WTC11 (cell line): ENCODE measurements at regions not wholly inside any gene's neighbourhood (a gene's known extent, or its start where the extent isn't known, plus 50 kb on each side); places are given as distances from the start of the nearest gene placed in this dataset.

Experiments used
- ATAC-seq: fragments of 200-7000 bp; cut with Tn5 transposase; 2 replicates; pipeline ENCODE4 v1.10.0; 2021; ENCODE audit warnings: mild to moderate bottlenecking, moderate library complexity
- CTCF ChIA-PET: fragments of 300-600 bp; sonication (Branson Sonifier 250); formaldehyde crosslinking; loops from one replicate; lab custom pipeline; 2021; ENCODE audit warnings: antibody characterized with exemption; lab: Charles Lee
- POLR2A ChIA-PET: fragments of 350-600 bp; sonication (Branson Sonifier 250); formaldehyde crosslinking; loops from one replicate; lab custom pipeline; 2021; ENCODE audit warnings: antibody characterized with exemption; lab: Charles Lee
- DNase-seq: peaks from one replicate; pipeline ENCODE4 v3.0.0; 2021; ENCODE audit warnings: low spot score
- H3K27ac Mint-ChIP-seq: 2 replicates; pipeline ENCODE4 v1.8.0; 2021; ENCODE audit warnings: mixed read lengths
- H3K27me3 Mint-ChIP-seq: 2 replicates; pipeline ENCODE4 v1.8.0; 2021; ENCODE audit warnings: low read depth, mild to moderate bottlenecking, moderate library complexity, mixed read lengths
- H3K36me3 Mint-ChIP-seq: 2 replicates; pipeline ENCODE4 v1.8.0; 2021; ENCODE audit warnings: mixed read lengths
- H3K4me1 Mint-ChIP-seq: 2 replicates; pipeline ENCODE4 v1.8.0; 2022; ENCODE audit warnings: mixed read lengths
- H3K4me3 Mint-ChIP-seq: 2 replicates; pipeline ENCODE4 v1.8.0; 2021; ENCODE audit warnings: mild to moderate bottlenecking, moderate library complexity, mixed read lengths
- H3K9me3 Mint-ChIP-seq: 2 replicates; pipeline ENCODE4 v1.8.0; 2021; ENCODE audit warnings: mixed read lengths
- ATF3 ChIP-seq: sonication (generic); formaldehyde crosslinking; conservative IDR thresholded peaks from 2 replicates; pipeline ENCODE4 v1.8.1; 2022; ENCODE audit warnings: mild to moderate bottlenecking, missing genetic modification reagents
- CREB1 ChIP-seq: sonication (generic); formaldehyde crosslinking; IDR thresholded peaks from 2 replicates; pipeline ENCODE4 v1.8.0; 2023; ENCODE audit warnings: mild to moderate bottlenecking, missing genetic modification reagents
- ELF4 ChIP-seq: sonication (generic); formaldehyde crosslinking; IDR thresholded peaks from 2 replicates; pipeline ENCODE4 v1.8.1; 2022; ENCODE audit warnings: low read depth, mild to moderate bottlenecking, moderate library complexity, missing genetic modification reagents
- EMX1 ChIP-seq: fragments of 250-450 bp; sonication (Bioruptor Pico); IDR thresholded peaks from 2 replicates; pipeline ENCODE4 v1.8.0; 2021; ENCODE audit warnings: mild to moderate bottlenecking
- GABPB1 ChIP-seq: sonication (generic); formaldehyde crosslinking; IDR thresholded peaks from 2 replicates; pipeline ENCODE4 v1.8.1; 2023; ENCODE audit warnings: mild to moderate bottlenecking, missing genetic modification reagents
- GRHL2 ChIP-seq: fragments of 250-450 bp; sonication (Bioruptor Pico); IDR thresholded peaks from 2 replicates; pipeline ENCODE4 v1.8.0; 2022; ENCODE audit warnings: mild to moderate bottlenecking, moderate library complexity; ENCODE audit not compliant: insufficient replicate concordance, severe bottlenecking
- HMGA2 ChIP-seq: fragments of 250-450 bp; sonication (Bioruptor Pico); IDR thresholded peaks from 2 replicates; pipeline ENCODE4 v1.4.0; 2021; ENCODE audit warnings: mild to moderate bottlenecking, moderate library complexity
- IRF2 ChIP-seq: sonication (generic); formaldehyde crosslinking; IDR thresholded peaks from 2 replicates; pipeline ENCODE4 v1.8.0; 2022; ENCODE audit warnings: low read depth, missing genetic modification reagents, borderline replicate concordance
- KAT7 ChIP-seq: sonication (generic); formaldehyde crosslinking; IDR thresholded peaks from 2 replicates; pipeline ENCODE4 v1.8.1; 2023; ENCODE audit warnings: missing genetic modification reagents, mild to moderate bottlenecking, borderline replicate concordance
- MLX ChIP-seq: sonication (generic); formaldehyde crosslinking; IDR thresholded peaks from 2 replicates; pipeline ENCODE4 v1.8.1; 2023; ENCODE audit warnings: mild to moderate bottlenecking, missing genetic modification reagents, moderate library complexity
- MYBL2 ChIP-seq: sonication (generic); formaldehyde crosslinking; IDR thresholded peaks from 2 replicates; pipeline ENCODE4 v1.8.1; 2023; ENCODE audit warnings: mild to moderate bottlenecking, moderate library complexity, missing genetic modification reagents
- NR3C1 ChIP-seq: sonication (generic); formaldehyde crosslinking; conservative IDR thresholded peaks from 2 replicates; pipeline ENCODE4 v1.8.1; 2023; ENCODE audit warnings: low read depth, mild to moderate bottlenecking, missing genetic modification reagents
- PRRX2 ChIP-seq: fragments of 250-450 bp; sonication (Bioruptor Pico); IDR thresholded peaks from 2 replicates; pipeline ENCODE4 v1.8.0; 2021; ENCODE audit warnings: mild to moderate bottlenecking
- SP1 ChIP-seq: sonication (generic); formaldehyde crosslinking; conservative IDR thresholded peaks from 2 replicates; pipeline ENCODE4 v1.8.1; 2022; ENCODE audit warnings: missing genetic modification reagents
- TEAD1 ChIP-seq: sonication (generic); formaldehyde crosslinking; IDR thresholded peaks from 2 replicates; pipeline ENCODE4 v1.8.0; 2022; ENCODE audit warnings: mild to moderate bottlenecking, missing genetic modification reagents
- ZNF219 ChIP-seq: sonication (generic); formaldehyde crosslinking; IDR thresholded peaks from 2 replicates; pipeline ENCODE4 v1.8.0; 2023; ENCODE audit warnings: missing genetic modification reagents, mild to moderate bottlenecking, borderline replicate concordance
- ZNF396 ChIP-seq: fragments of 250-450 bp; sonication (Bioruptor Pico); IDR thresholded peaks from 2 replicates; pipeline ENCODE4 v1.8.0; 2021; ENCODE audit warnings: mild to moderate bottlenecking, moderate library complexity, borderline replicate concordance
- ZNF532 ChIP-seq: fragments of 250-450 bp; sonication (Bioruptor Pico); IDR thresholded peaks from 2 replicates; pipeline ENCODE4 v1.9.0; 2021; ENCODE audit warnings: mild to moderate bottlenecking, borderline replicate concordance
- ZNF671 ChIP-seq: fragments of 250-450 bp; sonication (Bioruptor Pico); IDR thresholded peaks from 2 replicates; pipeline ENCODE4 v1.8.0; 2021; ENCODE audit warnings: mild to moderate bottlenecking
- TF ChIP-seq, protein P1 (sequence below): fragments of 250-450 bp; sonication (Bioruptor Pico); IDR thresholded peaks from 2 replicates; pipeline ENCODE4 v1.9.0; 2021; ENCODE audit warnings: mild to moderate bottlenecking
- TF ChIP-seq, protein P2 (sequence below): sonication (generic); formaldehyde crosslinking; IDR thresholded peaks from 2 replicates; pipeline ENCODE4 v1.8.0; 2022; ENCODE audit warnings: missing genetic modification reagents
- TF ChIP-seq, protein P3 (sequence below): sonication (generic); formaldehyde crosslinking; IDR thresholded peaks from 2 replicates; pipeline ENCODE4 v1.8.1; 2023; ENCODE audit warnings: mild to moderate bottlenecking, missing genetic modification reagents, borderline replicate concordance

GRCh38 chr22:49468487-49469198 is 359.0 kb downstream of the BRD1 start:
- Mint-ChIP-seq H3K4me3 (no peak overlapping the region), H3K9me3 (no peaks in the 10 kb centered on the region), H3K36me3 (no peaks in the 10 kb centered on the region), H3K27me3 (no peaks in the 10 kb centered on the region), H3K27ac (no peak overlapping the region), H3K4me1 (peaks cover 13% of the 10 kb centered on the region)
- DNase-seq (no peak), ATAC-seq (no peak)
- ChIA-PET POLR2A (no interaction called here), CTCF (no interaction called here)
- TF ChIP-seq SP1 (CRISPR knock-in tag) (no peak), ELF4 (no peak), MLX (CRISPR knock-in tag) (no peak), ATF3 (no peak), ZNF396 (CRISPR knock-in tag) (no peak), GRHL2 (no peak), GABPB1 (CRISPR knock-in tag) (no peak), KAT7 (CRISPR knock-in tag) (no peak), NR3C1 (no peak), ZNF671 (CRISPR knock-in tag) (no peak)
- TF ChIP-seq, protein P1, sequence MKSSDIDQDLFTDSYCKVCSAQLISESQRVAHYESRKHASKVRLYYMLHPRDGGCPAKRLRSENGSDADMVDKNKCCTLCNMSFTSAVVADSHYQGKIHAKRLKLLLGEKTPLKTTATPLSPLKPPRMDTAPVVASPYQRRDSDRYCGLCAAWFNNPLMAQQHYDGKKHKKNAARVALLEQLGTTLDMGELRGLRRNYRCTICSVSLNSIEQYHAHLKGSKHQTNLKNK (CRISPR knock-in tag), result no peak
- TF ChIP-seq, protein P2, sequence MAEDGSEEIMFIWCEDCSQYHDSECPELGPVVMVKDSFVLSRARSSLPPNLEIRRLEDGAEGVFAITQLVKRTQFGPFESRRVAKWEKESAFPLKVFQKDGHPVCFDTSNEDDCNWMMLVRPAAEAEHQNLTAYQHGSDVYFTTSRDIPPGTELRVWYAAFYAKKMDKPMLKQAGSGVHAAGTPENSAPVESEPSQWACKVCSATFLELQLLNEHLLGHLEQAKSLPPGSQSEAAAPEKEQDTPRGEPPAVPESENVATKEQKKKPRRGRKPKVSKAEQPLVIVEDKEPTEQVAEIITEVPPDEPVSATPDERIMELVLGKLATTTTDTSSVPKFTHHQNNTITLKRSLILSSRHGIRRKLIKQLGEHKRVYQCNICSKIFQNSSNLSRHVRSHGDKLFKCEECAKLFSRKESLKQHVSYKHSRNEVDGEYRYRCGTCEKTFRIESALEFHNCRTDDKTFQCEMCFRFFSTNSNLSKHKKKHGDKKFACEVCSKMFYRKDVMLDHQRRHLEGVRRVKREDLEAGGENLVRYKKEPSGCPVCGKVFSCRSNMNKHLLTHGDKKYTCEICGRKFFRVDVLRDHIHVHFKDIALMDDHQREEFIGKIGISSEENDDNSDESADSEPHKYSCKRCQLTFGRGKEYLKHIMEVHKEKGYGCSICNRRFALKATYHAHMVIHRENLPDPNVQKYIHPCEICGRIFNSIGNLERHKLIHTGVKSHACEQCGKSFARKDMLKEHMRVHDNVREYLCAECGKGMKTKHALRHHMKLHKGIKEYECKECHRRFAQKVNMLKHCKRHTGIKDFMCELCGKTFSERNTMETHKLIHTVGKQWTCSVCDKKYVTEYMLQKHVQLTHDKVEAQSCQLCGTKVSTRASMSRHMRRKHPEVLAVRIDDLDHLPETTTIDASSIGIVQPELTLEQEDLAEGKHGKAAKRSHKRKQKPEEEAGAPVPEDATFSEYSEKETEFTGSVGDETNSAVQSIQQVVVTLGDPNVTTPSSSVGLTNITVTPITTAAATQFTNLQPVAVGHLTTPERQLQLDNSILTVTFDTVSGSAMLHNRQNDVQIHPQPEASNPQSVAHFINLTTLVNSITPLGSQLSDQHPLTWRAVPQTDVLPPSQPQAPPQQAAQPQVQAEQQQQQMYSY (CRISPR knock-in tag), result no peak
- TF ChIP-seq, protein P3, sequence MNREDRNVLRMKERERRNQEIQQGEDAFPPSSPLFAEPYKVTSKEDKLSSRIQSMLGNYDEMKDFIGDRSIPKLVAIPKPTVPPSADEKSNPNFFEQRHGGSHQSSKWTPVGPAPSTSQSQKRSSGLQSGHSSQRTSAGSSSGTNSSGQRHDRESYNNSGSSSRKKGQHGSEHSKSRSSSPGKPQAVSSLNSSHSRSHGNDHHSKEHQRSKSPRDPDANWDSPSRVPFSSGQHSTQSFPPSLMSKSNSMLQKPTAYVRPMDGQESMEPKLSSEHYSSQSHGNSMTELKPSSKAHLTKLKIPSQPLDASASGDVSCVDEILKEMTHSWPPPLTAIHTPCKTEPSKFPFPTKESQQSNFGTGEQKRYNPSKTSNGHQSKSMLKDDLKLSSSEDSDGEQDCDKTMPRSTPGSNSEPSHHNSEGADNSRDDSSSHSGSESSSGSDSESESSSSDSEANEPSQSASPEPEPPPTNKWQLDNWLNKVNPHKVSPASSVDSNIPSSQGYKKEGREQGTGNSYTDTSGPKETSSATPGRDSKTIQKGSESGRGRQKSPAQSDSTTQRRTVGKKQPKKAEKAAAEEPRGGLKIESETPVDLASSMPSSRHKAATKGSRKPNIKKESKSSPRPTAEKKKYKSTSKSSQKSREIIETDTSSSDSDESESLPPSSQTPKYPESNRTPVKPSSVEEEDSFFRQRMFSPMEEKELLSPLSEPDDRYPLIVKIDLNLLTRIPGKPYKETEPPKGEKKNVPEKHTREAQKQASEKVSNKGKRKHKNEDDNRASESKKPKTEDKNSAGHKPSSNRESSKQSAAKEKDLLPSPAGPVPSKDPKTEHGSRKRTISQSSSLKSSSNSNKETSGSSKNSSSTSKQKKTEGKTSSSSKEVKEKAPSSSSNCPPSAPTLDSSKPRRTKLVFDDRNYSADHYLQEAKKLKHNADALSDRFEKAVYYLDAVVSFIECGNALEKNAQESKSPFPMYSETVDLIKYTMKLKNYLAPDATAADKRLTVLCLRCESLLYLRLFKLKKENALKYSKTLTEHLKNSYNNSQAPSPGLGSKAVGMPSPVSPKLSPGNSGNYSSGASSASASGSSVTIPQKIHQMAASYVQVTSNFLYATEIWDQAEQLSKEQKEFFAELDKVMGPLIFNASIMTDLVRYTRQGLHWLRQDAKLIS (CRISPR knock-in tag), result no peak

- H3K4me3 Mint-ChIP-seq, result no peak overlapping the region
- TF ChIP-seq ZNF532 (CRISPR knock-in tag), result no peak
- TF ChIP-seq MYBL2 (CRISPR knock-in tag), result no peak
- TF ChIP-seq HMGA2 (CRISPR knock-in tag), result no peak
- TF ChIP-seq EMX1, result no peak
- TF ChIP-seq CREB1 (CRISPR knock-in tag), result no peak
- no peak for TF ChIP-seq ZNF219
- TF ChIP-seq PRRX2 (CRISPR knock-in tag), result no peak
- TF ChIP-seq TEAD1 (CRISPR knock-in tag), result no peak
- TF ChIP-seq SP1 (CRISPR knock-in tag), result no peak
- no peak for TF ChIP-seq IRF2 (CRISPR knock-in tag)
Observed at GRCh38 chr22:49466878-49467595, 360.6 kb downstream of the BRD1 start.

More at GRCh38 chr22:49466878-49467595, 360.6 kb downstream of the BRD1 start:
- Mint-ChIP-seq H3K27me3 (no peaks in the 10 kb centered on the region), H3K27ac (no peak overlapping the region), H3K36me3 (no peaks in the 10 kb centered on the region), H3K9me3 (no peaks in the 10 kb centered on the region), H3K4me1 (peaks cover 17% of the 10 kb centered on the region)
- CTCF ChIA-PET, result interaction anchor here (1.0 to 1.1 kb wide), 2 partner anchors 33 to 166 kb away, joined by 4 to 5 read pairs; no protein-coding TSS in a partner anchor
- ATAC-seq (no peak), DNase-seq (no peak)
- POLR2A ChIA-PET, result no interaction called here
